GM06990 (cell line): ENCODE measurements at regions not wholly inside any gene's neighbourhood (a gene's known extent, or its start where the extent isn't known, plus 50 kb on each side); places are given as distances from the start of the nearest gene placed in this dataset.

Experiments
- DNase-seq: peaks from one replicate; pipeline ENCODE4 v3.0.0-alpha.2; 2011; ENCODE audit not compliant: insufficient read length; ENCODE audit errors: extremely low read depth
- H3K27me3 ChIP-seq: replicated peaks from 2 replicates; pipeline ENCODE4 v1.6.0; 2011; ENCODE audit warnings: low read length; ENCODE audit not compliant: control insufficient read depth, insufficient read depth
- H3K36me3 ChIP-seq: 2 replicates; pipeline ENCODE4 v1.5.1; 2011; ENCODE audit warnings: low read length; ENCODE audit not compliant: control insufficient read depth, insufficient read depth
- H3K4me3 ChIP-seq: replicated peaks from 2 replicates; pipeline ENCODE4 v1.5.1; 2011; ENCODE audit warnings: low read depth, mild to moderate bottlenecking, control low read depth, low read length
- CTCF ChIP-seq: IDR thresholded peaks from 2 replicates; pipeline ENCODE4 v1.5.1; 2011; ENCODE audit warnings: low read length, control low read depth, mild to moderate bottlenecking, inconsistent platforms; ENCODE audit not compliant: insufficient read depth, poor library complexity, severe bottlenecking

- no peak for TF ChIP-seq CTCF
- no peak for DNase-seq
- Histone ChIP-seq H3K27me3 (peaks cover 1% of the 10 kb centered on the region), H3K4me3 (no peak overlapping the region), H3K36me3 (no peaks in the 10 kb centered on the region)
Observed at GRCh38 chr14:66085224-66085623, 400.9 kb upstream of the CCDC196 start.

- no peak for DNase-seq
- no peak for TF ChIP-seq CTCF
- Histone ChIP-seq H3K4me3 (no peak overlapping the region), H3K27me3 (peaks cover 3% of the 10 kb centered on the region), H3K36me3 (no peaks in the 10 kb centered on the region)
Observed at GRCh38 chr14:66085665-66086064, 400.5 kb upstream of the CCDC196 start.

GRCh38 chr14:66087231-66087630 is 398.9 kb upstream of the CCDC196 start:
- Histone ChIP-seq H3K4me3 (no peak overlapping the region), H3K27me3 (peaks cover 2% of the 10 kb centered on the region), H3K36me3 (no peaks in the 10 kb centered on the region)
- DNase-seq: no peak
- TF ChIP-seq CTCF: no peak

- H3K36me3 ChIP-seq: no peaks in the 10 kb centered on the region
- no peak for TF ChIP-seq CTCF
- no peak overlapping the region for H3K4me3 ChIP-seq
- DNase-seq: no peak
- H3K27me3 ChIP-seq: peaks cover 2% of the 10 kb centered on the region
Observed at GRCh38 chr14:66088656-66089055, 397.5 kb upstream of the CCDC196 start.

- no peaks in the 10 kb centered on the region for H3K36me3 ChIP-seq
- no peak for TF ChIP-seq CTCF
- H3K27me3 ChIP-seq: peaks cover 2% of the 10 kb centered on the region
- no peak for DNase-seq
- no peak overlapping the region for H3K4me3 ChIP-seq
Observed at GRCh38 chr14:66092206-66092605, 394.0 kb upstream of the CCDC196 start.

- Histone ChIP-seq H3K36me3 (no peaks in the 10 kb centered on the region), H3K27me3 (peaks cover 2% of the 10 kb centered on the region), H3K4me3 (no peak overlapping the region)
- no peak for DNase-seq
- TF ChIP-seq CTCF: no peak
Observed at GRCh38 chr14:66092748-66093147, 393.4 kb upstream of the CCDC196 start.
